SK-N-SH (cell line): ENCODE measurements at regions not wholly inside any gene's neighbourhood (a gene's known extent, or its start where the extent isn't known, plus 50 kb on each side); places are given as distances from the start of the nearest gene placed in this dataset.

Experiments used
- CTCF ChIA-PET: fragments of 300-600, 350-600 bp; formaldehyde crosslinking; extraction: SDS; loops from one replicate; lab custom pipeline; 2021; lab: Yijun Ruan, JAX
- POLR2A ChIA-PET: fragments of 350-600 bp; sonication (Branson Sonifier 250); formaldehyde crosslinking; extraction: SDS; loops from one replicate; lab custom pipeline; 2020; ENCODE audit warnings: antibody characterized with exemption, inconsistent platforms; lab: Yijun Ruan, JAX
- DNase-seq: peaks from one replicate; pipeline ENCODE4 v3.0.0; 2012
- H2AFZ ChIP-seq: fragments of 200-600 bp; sonication (generic); 2 replicates; pipeline ENCODE4 v1.8.1; 2016; ENCODE audit warnings: antibody characterized with exemption, mild to moderate bottlenecking, low read depth
- H3F3A ChIP-seq: fragments of 200-600 bp; sonication (generic); replicated peaks from 2 replicates; pipeline ENCODE3; 2016; ENCODE audit warnings: antibody characterized with exemption, mild to moderate bottlenecking; ENCODE audit not compliant: insufficient read depth
- H3K27ac ChIP-seq, 2 experiments: fragments of 200-500 bp in 1 of 2; fragments of 200-600 bp in 1 of 2; sonication (Bioruptor generic) in 1 of 2; sonication (generic), shearing (Covaris generic) in 1 of 2; 2 replicates each; pipeline versions ENCODE4 v1.5.1 to v1.6.1; 2014 to 2016; ENCODE audit warnings: low read depth in 2 of 2, inconsistent platforms in 1 of 2, low read length in 1 of 2, mild to moderate bottlenecking in 1 of 2, mixed read lengths in 1 of 2
- H3K27me3 ChIP-seq: fragments of 200-600 bp; sonication (generic), shearing (Covaris generic); 2 replicates; pipeline ENCODE4 v1.6.1; 2016; ENCODE audit warnings: mixed run types; ENCODE audit not compliant: insufficient read depth
- H3K36me3 ChIP-seq, 2 experiments: fragments of 200-500 bp in 1 of 2; fragments of 200-600 bp in 1 of 2; sonication (Bioruptor generic) in 1 of 2; sonication (generic) in 1 of 2; replicated peaks in 1 of 2; 2 replicates each; pipeline versions ENCODE3 to v1.5.1; 2014 to 2016; ENCODE audit warnings: low read length in 1 of 2, mild to moderate bottlenecking in 1 of 2; ENCODE audit not compliant: insufficient read depth in 2 of 2, control insufficient read depth in 1 of 2
- H3K4me1 ChIP-seq, 2 experiments: fragments of 200-500 bp in 1 of 2; fragments of 200-600 bp in 1 of 2; sonication (Bioruptor generic) in 1 of 2; sonication (generic), shearing (Covaris generic) in 1 of 2; 2 replicates each; pipeline versions ENCODE4 v1.5.1 to v1.6.1; 2014 to 2016; ENCODE audit warnings: low read depth in 1 of 2, low read length in 1 of 2, mixed run types in 1 of 2; ENCODE audit not compliant: insufficient read depth in 2 of 2, control insufficient read depth in 1 of 2
- H3K4me2 ChIP-seq: fragments of 200-600 bp; sonication (generic), shearing (Covaris generic); 2 replicates; pipeline ENCODE4 v1.6.1; 2017; ENCODE audit warnings: mixed run types
- H3K4me3 ChIP-seq, 2 experiments: fragments of 200-500 bp in 1 of 2; fragments of 200-600 bp in 1 of 2; sonication (Bioruptor generic) in 1 of 2; sonication (generic), shearing (Covaris generic) in 1 of 2; 2 replicates each; pipeline versions ENCODE4 v1.5.1 to v1.8.1; 2014 to 2016; ENCODE audit warnings: low read depth in 2 of 2, inconsistent platforms in 1 of 2, low read length in 1 of 2, mild to moderate bottlenecking in 1 of 2, mixed read lengths in 1 of 2, moderate library complexity in 1 of 2
- H3K79me2 ChIP-seq: fragments of 200-600 bp; sonication (generic); 2 replicates; pipeline ENCODE4 v1.8.1; 2017; ENCODE audit warnings: mild to moderate bottlenecking; ENCODE audit not compliant: insufficient read depth
- H3K9ac ChIP-seq: fragments of 200-600 bp; sonication (generic); 2 replicates; pipeline ENCODE4 v1.6.1; 2017; ENCODE audit warnings: mixed run types
- H3K9me2 ChIP-seq: fragments of 200-600 bp; sonication (generic); 2 replicates; pipeline ENCODE4 v1.6.1; 2017; ENCODE audit warnings: mixed run types
- H3K9me3 ChIP-seq: fragments of 200-600 bp; sonication (generic); 2 replicates; pipeline ENCODE4 v1.6.1; 2017; ENCODE audit warnings: mixed run types, mild to moderate bottlenecking, moderate library complexity
- H4K20me1 ChIP-seq: fragments of 200-600 bp; sonication (generic); 2 replicates; pipeline ENCODE4 v1.6.1; 2017; ENCODE audit warnings: mild to moderate bottlenecking, mixed run types; ENCODE audit not compliant: insufficient read depth
- CHD2 ChIP-seq: fragments of 150-350 bp; IDR thresholded peaks from 2 replicates; pipeline ENCODE4 v1.6.1; 2018; ENCODE audit warnings: low read length; ENCODE audit not compliant: partially characterized antibody
- CTCF ChIP-seq: fragments of 200-600 bp; sonication (generic); IDR thresholded peaks from 2 replicates; pipeline ENCODE4 v1.6.1; 2017; ENCODE audit warnings: antibody characterized with exemption, mild to moderate bottlenecking, moderate library complexity
- EZH2phosphoT487 ChIP-seq: fragments of 200-600 bp; sonication (generic); IDR thresholded peaks from 2 replicates; pipeline ENCODE4 v1.6.1; 2017; ENCODE audit warnings: low read depth, mixed run types, mild to moderate bottlenecking, antibody characterized with exemption, moderate library complexity, borderline replicate concordance
- FOSL2 ChIP-seq: IDR thresholded peaks from 2 replicates; pipeline ENCODE4 v1.4.0; 2012; ENCODE audit warnings: low read depth, mild to moderate bottlenecking, moderate library complexity, borderline replicate concordance
- FOXJ3 ChIP-seq: sonication (generic); formaldehyde crosslinking; IDR thresholded peaks from 2 replicates; pipeline ENCODE4 v1.5.1; 2020; ENCODE audit warnings: mild to moderate bottlenecking, missing genetic modification reagents
- FOXM1 ChIP-seq: IDR thresholded peaks from 2 replicates; pipeline ENCODE4 v1.4.0; 2012; ENCODE audit warnings: low read depth, mild to moderate bottlenecking
- GATA2 ChIP-seq: sonication (generic); formaldehyde crosslinking; IDR thresholded peaks from 2 replicates; pipeline ENCODE4 v1.5.0; 2020; ENCODE audit warnings: mild to moderate bottlenecking, missing genetic modification reagents
- JUND ChIP-seq: IDR thresholded peaks from 2 replicates; pipeline ENCODE4 v1.4.0; 2012
- NFIC ChIP-seq: IDR thresholded peaks from 2 replicates; pipeline ENCODE4 v1.4.0; 2012; ENCODE audit warnings: borderline replicate concordance
- RAD21 ChIP-seq: IDR thresholded peaks from 2 replicates; pipeline ENCODE4 v1.6.1; 2012; ENCODE audit warnings: mild to moderate bottlenecking, low read length
- RCOR1 ChIP-seq: fragments of 150-350 bp; IDR thresholded peaks from 2 replicates; pipeline ENCODE4 v1.6.1; 2017; ENCODE audit warnings: antibody characterized with exemption, low read length
- RFX5 ChIP-seq: IDR thresholded peaks from 2 replicates; pipeline ENCODE4 v1.6.1; 2012; ENCODE audit warnings: mild to moderate bottlenecking, improper control_type of control experiment, low read length
- SIN3A ChIP-seq: IDR thresholded peaks from 2 replicates; pipeline ENCODE4 v1.6.1; 2012; ENCODE audit warnings: low read depth, mild to moderate bottlenecking, low read length, moderate library complexity, borderline replicate concordance
- SMC3 ChIP-seq: IDR thresholded peaks from 2 replicates; pipeline ENCODE4 v1.6.1; 2012; ENCODE audit warnings: low read depth, low read length, improper control_type of control experiment
- YY1 ChIP-seq: IDR thresholded peaks from 2 replicates; pipeline ENCODE4 v1.4.0; 2012; ENCODE audit warnings: low read depth, mild to moderate bottlenecking
- ZBTB33 ChIP-seq: IDR thresholded peaks from 2 replicates; pipeline ENCODE4 v1.4.0; 2012; ENCODE audit warnings: low read depth, borderline replicate concordance
- WGBS: methylation state at CpG from one replicate; pipeline ENCODE4 v1.1.6; 2017; ENCODE audit warnings: low lambda C conversion rate; 5-methylcytosine and 5-hydroxymethylcytosine counted together

- TF ChIP-seq CTCF (no peak), CHD2 (no peak), SIN3A (no peak), RFX5 (no peak), FOXM1 (no peak)
Measured at GRCh38 chr4:45062935-45063545, 336.7 kb upstream of the GNPDA2 start (continued).

GRCh38 chr4:45043911-45044310 is 317.6 kb upstream of the GNPDA2 start:
- no peak for TF ChIP-seq YY1
- TF ChIP-seq FOXJ3 = no peak
- TF ChIP-seq ZBTB33 = no peak
- no peak for TF ChIP-seq JUND
- no peak for TF ChIP-seq SIN3A
- TF ChIP-seq NFIC = no peak
- TF ChIP-seq RCOR1 = no peak
- no peak for TF ChIP-seq FOSL2
- no peak for TF ChIP-seq SMC3
- no peak for TF ChIP-seq EZH2phosphoT487
- no peak for TF ChIP-seq GATA2
- TF ChIP-seq RAD21 = no peak
- TF ChIP-seq, all 33 proteins: peak for 0
- Histone ChIP-seq H2AFZ (no peak overlapping the region), H3K9me3 (no peaks in the 10 kb centered on the region), H3K27me3 (no peaks in the 10 kb centered on the region), H3F3A (no peaks in the 10 kb centered on the region), H4K20me1 (no peaks in the 10 kb centered on the region), H3K4me3 (no peak overlapping the region), H3K27ac (no peak overlapping the region), H3K36me3 (no peaks in the 10 kb centered on the region), H3K79me2 (no peaks in the 10 kb centered on the region), H3K4me1 (no peaks in the 10 kb centered on the region; a peak in 1 of 4 replicates), H3K4me2 (no peak overlapping the region), H3K9ac (no peak overlapping the region), H3K9me2 (no peaks in the 10 kb centered on the region)
- POLR2A ChIA-PET = no interaction called here
- CTCF ChIA-PET = no interaction called here
- WGBS = 11% methylated on average over 2 of the region's 2 CpGs
- DNase-seq = no peak
